ENCODE measurements at regions not wholly inside any gene's neighbourhood (a gene's known extent, or its start where the extent isn't known, plus 50 kb on each side); places are given as distances from the start of the nearest gene placed in this dataset.

GRCh38 chr11:122004446-122004845 is 111.6 kb downstream of the BLID start:
- DNase-seq (no peak), ATAC-seq (ENCODE audit: low read depth) (no peak)
- TF ChIP-seq EZH2 (IDR thresholded peaks at IDR 0.05; ENCODE audit: borderline replicate concordance, insufficient read depth, low read depth, low read length, poor library complexity, severe bottlenecking) (no peak), CTCF (IDR thresholded peaks at IDR 0.05) (no peak)
- Histone ChIP-seq H4K20me1 (ENCODE audit: control insufficient read depth, insufficient read depth, low read length, poor library complexity, severe bottlenecking) (no peaks in the 10 kb centered on the region), H3K4me1 (ENCODE audit: control insufficient read depth in 2 of 2, insufficient read depth in 2 of 2, low read length in 2 of 2) (no peaks in the 10 kb centered on the region), H3K27ac (ENCODE audit: low read length in 2 of 2) (no peak overlapping the region), H3K9me3 (ENCODE audit: control extremely low read depth in 1 of 3, control insufficient read depth in 2 of 3, insufficient read depth in 1 of 3, low read length in 2 of 3) (no peaks in the 10 kb centered on the region), H3K79me2 (ENCODE audit: control insufficient read depth, insufficient read depth, low read length) (no peaks in the 10 kb centered on the region), H3K9ac (ENCODE audit: low read length) (no peak overlapping the region), H3K36me3 (replicated peaks in 1 of 2; ENCODE audit: control extremely low read depth in 1 of 2, control insufficient read depth in 1 of 2, extremely low read depth in 1 of 2, insufficient read depth in 2 of 2, low read length in 1 of 2) (no peaks in the 10 kb centered on the region), H3K27me3 (replicated peaks in 1 of 4; ENCODE audit: control extremely low read depth in 1 of 4, control insufficient read depth in 3 of 4, insufficient read depth in 4 of 4, low read length in 3 of 4) (no peaks in the 10 kb centered on the region), H2AFZ (ENCODE audit: insufficient read depth, low read depth, low read length, poor library complexity, severe bottlenecking) (no peak overlapping the region), H3K4me2 (replicated peaks; ENCODE audit: low read depth, low read length, poor library complexity, severe bottlenecking) (no peak overlapping the region), H3K4me3 (ENCODE audit: control extremely low read depth in 1 of 5, extremely low read depth in 1 of 5, insufficient read depth in 1 of 5, low read depth in 2 of 5, low read length in 4 of 5) (no peak overlapping the region)
- whole genome bisulfite sequencing (ENCODE audit: insufficient coverage): no CpG with 5 or more reads among the region's 1 CpG
- ChIA-PET POLR2A (no interaction called here), CTCF (no interaction called here)
- no peaks in the 10 kb centered on the region for H3K9me3 Mint-ChIP-seq (ENCODE audit: insufficient read depth)
- no peak overlapping the region for H3K27ac Mint-ChIP-seq
- H3K4me3 Mint-ChIP-seq: no peak overlapping the region
- intact Hi-C loops (cut with micrococcal nuclease): no loop called here
- H3K4me1 Mint-ChIP-seq: no peaks in the 10 kb centered on the region
- no peaks in the 10 kb centered on the region for H3K27me3 Mint-ChIP-seq

- POLR2A ChIA-PET: no interaction called here
- no peak overlapping the region for H3K4me3 Mint-ChIP-seq
- Histone ChIP-seq H3K4me1 (ENCODE audit: control insufficient read depth in 2 of 2, insufficient read depth in 2 of 2, low read length in 2 of 2) (no peaks in the 10 kb centered on the region), H3K27me3 (replicated peaks in 1 of 4; ENCODE audit: control extremely low read depth in 1 of 4, control insufficient read depth in 3 of 4, insufficient read depth in 4 of 4, low read length in 3 of 4) (no peaks in the 10 kb centered on the region), H3K4me2 (replicated peaks; ENCODE audit: low read depth, low read length, poor library complexity, severe bottlenecking) (no peak overlapping the region), H3K9me3 (ENCODE audit: control extremely low read depth in 1 of 3, control insufficient read depth in 2 of 3, insufficient read depth in 1 of 3, low read length in 2 of 3) (no peaks in the 10 kb centered on the region), H3K36me3 (replicated peaks in 1 of 2; ENCODE audit: control extremely low read depth in 1 of 2, control insufficient read depth in 1 of 2, extremely low read depth in 1 of 2, insufficient read depth in 2 of 2, low read length in 1 of 2) (no peaks in the 10 kb centered on the region), H3K27ac (ENCODE audit: low read length in 2 of 2) (no peak overlapping the region), H3K4me3 (ENCODE audit: control extremely low read depth in 1 of 5, extremely low read depth in 1 of 5, insufficient read depth in 1 of 5, low read depth in 2 of 5, low read length in 4 of 5) (no peak overlapping the region), H4K20me1 (ENCODE audit: control insufficient read depth, insufficient read depth, low read length, poor library complexity, severe bottlenecking) (no peaks in the 10 kb centered on the region), H3K79me2 (ENCODE audit: control insufficient read depth, insufficient read depth, low read length) (no peaks in the 10 kb centered on the region), H2AFZ (ENCODE audit: insufficient read depth, low read depth, low read length, poor library complexity, severe bottlenecking) (no peak overlapping the region), H3K9ac (ENCODE audit: low read length) (no peak overlapping the region)
- H3K27me3 Mint-ChIP-seq: no peaks in the 10 kb centered on the region
- no peaks in the 10 kb centered on the region for H3K4me1 Mint-ChIP-seq
- no peak for ATAC-seq (ENCODE audit: low read depth)
- CTCF ChIA-PET: no interaction called here
- DNase-seq: no peak
- intact Hi-C loops (cut with micrococcal nuclease): no loop called here
- TF ChIP-seq CTCF (IDR thresholded peaks at IDR 0.05): no peak
- no peak for TF ChIP-seq EZH2 (IDR thresholded peaks at IDR 0.05; ENCODE audit: borderline replicate concordance, insufficient read depth, low read depth, low read length, poor library complexity, severe bottlenecking)
- WGBS (ENCODE audit: insufficient coverage): no CpG with 5 or more reads among the region's 1 CpG
- no peak overlapping the region for H3K27ac Mint-ChIP-seq
- no peaks in the 10 kb centered on the region for H3K9me3 Mint-ChIP-seq (ENCODE audit: insufficient read depth)
These were observed 113.1 kb downstream of the BLID start for GRCh38 chr11:122002926-122003325.
